Activated T-helper 2 cell treated with anti-CD3 and anti-CD28 coated beads, Interferon-gamma antibody, Interleukin-2, Interleukin-4, amounts not matched to agents 10 μg/mL and 5 μg/mL and 100 μg/mL, durations not matched to agents 14 hours and 24 hours and 36 hours (primary cell): ENCODE measurements at regions not wholly inside any gene's neighbourhood (a gene's known extent, or its start where the extent isn't known, plus 50 kb on each side); places are given as distances from the start of the nearest gene placed in this dataset.

ENCODE experiments used
- DNase-seq: peaks from one replicate; pipeline ENCODE4 v3.0.0; 2021; ENCODE audit warnings: low spot score
- H3K27ac Mint-ChIP-seq: one replicate; pipeline ENCODE4 v1.8.0; 2021; ENCODE audit warnings: mixed read lengths
- H3K27me3 Mint-ChIP-seq: one replicate; pipeline ENCODE4 v1.8.0; 2021; ENCODE audit warnings: low read depth, mixed read lengths
- H3K36me3 Mint-ChIP-seq: one replicate; pipeline ENCODE4 v1.8.0; 2021; ENCODE audit warnings: low read depth, mixed read lengths
- H3K4me1 Mint-ChIP-seq: one replicate; pipeline ENCODE4 v1.8.0; 2021; ENCODE audit warnings: low read depth, mixed read lengths
- H3K4me3 Mint-ChIP-seq: one replicate; pipeline ENCODE4 v1.8.0; 2021; ENCODE audit warnings: low read depth, mild to moderate bottlenecking, moderate library complexity, mixed read lengths
- H3K9me3 Mint-ChIP-seq: one replicate; pipeline ENCODE4 v1.8.0; 2021; ENCODE audit warnings: mixed read lengths
- intact Hi-C: fragments of 100-400 bp; cut with micrococcal nuclease; formaldehyde crosslinking; loops from one replicate; pipeline ENCODE4 v1.15.1; 2023

DNA sequence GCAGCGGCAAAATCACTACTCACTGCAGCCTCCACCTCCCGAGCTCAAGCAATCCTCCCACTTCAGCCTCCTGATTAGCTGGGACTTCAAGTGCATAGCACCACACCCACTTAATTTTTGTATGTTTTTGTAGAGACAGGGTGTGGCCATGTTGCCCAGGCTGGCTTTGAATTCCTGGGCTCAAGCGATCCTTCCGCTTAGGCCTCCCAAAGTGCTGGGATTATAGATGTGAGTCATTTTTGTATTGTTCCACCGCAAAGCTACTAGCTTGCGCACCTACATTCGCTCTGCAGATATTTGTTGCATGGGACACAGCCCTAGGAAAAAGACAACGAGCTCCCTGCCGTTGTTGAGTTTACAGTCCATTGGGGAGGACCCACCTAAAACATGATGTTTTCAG, 173.5 kb upstream of the AGAP1 start:
- no peak for DNase-seq
- Mint-ChIP-seq H3K27me3 (no peaks in the 10 kb centered on the region), H3K27ac (no peak overlapping the region), H3K36me3 (no peaks in the 10 kb centered on the region), H3K9me3 (no peaks in the 10 kb centered on the region), H3K4me1 (no peaks in the 10 kb centered on the region), H3K4me3 (no peak overlapping the region)
- intact Hi-C loops: no loop called here

GRCh38 chr2:235324324-235324723, 169.5 kb upstream of the AGAP1 start:
- H3K27me3 Mint-ChIP-seq: no peaks in the 10 kb centered on the region
- no peaks in the 10 kb centered on the region for H3K4me1 Mint-ChIP-seq
- H3K36me3 Mint-ChIP-seq: no peaks in the 10 kb centered on the region
- intact Hi-C loops: no loop called here
- no peak overlapping the region for H3K27ac Mint-ChIP-seq
- no peak overlapping the region for H3K4me3 Mint-ChIP-seq
- no peaks in the 10 kb centered on the region for H3K9me3 Mint-ChIP-seq
- no peak for DNase-seq

- no peak for DNase-seq
- H3K27ac Mint-ChIP-seq: no peak overlapping the region
- H3K9me3 Mint-ChIP-seq: no peaks in the 10 kb centered on the region
- no peak overlapping the region for H3K4me3 Mint-ChIP-seq
- H3K4me1 Mint-ChIP-seq: no peaks in the 10 kb centered on the region
- no peaks in the 10 kb centered on the region for H3K36me3 Mint-ChIP-seq
- intact Hi-C loops: no loop called here
- no peaks in the 10 kb centered on the region for H3K27me3 Mint-ChIP-seq
Observed at GRCh38 chr2:235325151-235325550, 168.7 kb upstream of the AGAP1 start.

GRCh38 chr2:235328991-235329390, 164.9 kb upstream of the AGAP1 start:
- H3K9me3 Mint-ChIP-seq: no peaks in the 10 kb centered on the region
- no peak overlapping the region for H3K27ac Mint-ChIP-seq
- intact Hi-C loops: no loop called here
- H3K4me1 Mint-ChIP-seq: no peaks in the 10 kb centered on the region
- H3K36me3 Mint-ChIP-seq: no peaks in the 10 kb centered on the region
- no peak for DNase-seq
- H3K27me3 Mint-ChIP-seq: no peaks in the 10 kb centered on the region
- no peak overlapping the region for H3K4me3 Mint-ChIP-seq

DNA sequence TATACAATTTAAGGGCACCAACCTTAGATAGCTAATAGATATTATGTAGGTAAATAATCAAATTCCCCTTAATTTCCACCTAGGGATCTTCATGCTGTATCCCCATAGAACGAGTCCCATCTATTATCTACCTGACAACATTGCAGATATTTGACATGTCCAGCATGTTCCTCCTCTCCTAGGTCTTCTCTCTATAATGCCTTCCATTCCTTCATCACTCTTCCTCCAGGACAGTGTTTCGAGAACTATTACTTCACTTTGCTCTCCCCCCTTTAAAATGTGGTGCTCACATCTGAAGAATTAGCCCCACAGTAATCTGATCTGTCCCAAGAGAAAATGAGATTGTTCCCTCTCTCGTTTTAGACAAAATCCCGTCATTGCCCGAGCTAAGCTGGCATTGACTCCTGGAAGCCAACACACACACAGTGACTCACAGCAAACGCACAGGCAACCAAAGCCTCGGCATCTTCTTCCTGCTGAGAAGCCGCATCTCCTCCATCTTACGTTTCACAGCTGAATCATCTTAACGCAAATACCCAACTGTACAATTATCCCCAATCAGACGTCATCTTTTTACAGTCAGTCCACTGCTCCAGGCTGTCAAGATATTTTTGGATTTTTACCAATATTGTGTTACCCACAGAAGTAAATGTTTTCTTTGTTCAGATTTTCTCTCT, 162.9 kb upstream of the AGAP1 start:
- Mint-ChIP-seq H3K9me3 (no peaks in the 10 kb centered on the region), H3K27ac (no peak overlapping the region), H3K4me1 (no peaks in the 10 kb centered on the region), H3K36me3 (no peaks in the 10 kb centered on the region), H3K4me3 (no peak overlapping the region), H3K27me3 (no peaks in the 10 kb centered on the region)
- DNase-seq: no peak
- intact Hi-C loops: no loop called here

GRCh38 chr2:235332240-235332890, 161.5 kb upstream of the AGAP1 start:
- intact Hi-C loops: no loop called here
- no peaks in the 10 kb centered on the region for H3K9me3 Mint-ChIP-seq
- H3K36me3 Mint-ChIP-seq: no peaks in the 10 kb centered on the region

GRCh38 chr2:235333076-235333475, 160.8 kb upstream of the AGAP1 start:
- no peaks in the 10 kb centered on the region for H3K4me1 Mint-ChIP-seq
- no peak for DNase-seq
- no peaks in the 10 kb centered on the region for H3K36me3 Mint-ChIP-seq
- H3K27ac Mint-ChIP-seq: no peak overlapping the region
- H3K9me3 Mint-ChIP-seq: no peaks in the 10 kb centered on the region
- H3K27me3 Mint-ChIP-seq: no peaks in the 10 kb centered on the region
- no peak overlapping the region for H3K4me3 Mint-ChIP-seq
- intact Hi-C loops: no loop called here

More at GRCh38 chr2:235332240-235332890, 161.5 kb upstream of the AGAP1 start:
- H3K4me3 Mint-ChIP-seq: no peak overlapping the region
- no peak for DNase-seq
- no peaks in the 10 kb centered on the region for H3K4me1 Mint-ChIP-seq
- H3K27ac Mint-ChIP-seq: no peak overlapping the region
- H3K27me3 Mint-ChIP-seq: no peaks in the 10 kb centered on the region

- Mint-ChIP-seq H3K4me3 (no peak overlapping the region), H3K36me3 (no peaks in the 10 kb centered on the region), H3K27me3 (no peaks in the 10 kb centered on the region), H3K9me3 (no peaks in the 10 kb centered on the region), H3K4me1 (no peaks in the 10 kb centered on the region), H3K27ac (no peak overlapping the region)
- intact Hi-C loops: no loop called here
- no peak for DNase-seq
Observed at GRCh38 chr2:235334179-235334578, 159.7 kb upstream of the AGAP1 start.

DNA sequence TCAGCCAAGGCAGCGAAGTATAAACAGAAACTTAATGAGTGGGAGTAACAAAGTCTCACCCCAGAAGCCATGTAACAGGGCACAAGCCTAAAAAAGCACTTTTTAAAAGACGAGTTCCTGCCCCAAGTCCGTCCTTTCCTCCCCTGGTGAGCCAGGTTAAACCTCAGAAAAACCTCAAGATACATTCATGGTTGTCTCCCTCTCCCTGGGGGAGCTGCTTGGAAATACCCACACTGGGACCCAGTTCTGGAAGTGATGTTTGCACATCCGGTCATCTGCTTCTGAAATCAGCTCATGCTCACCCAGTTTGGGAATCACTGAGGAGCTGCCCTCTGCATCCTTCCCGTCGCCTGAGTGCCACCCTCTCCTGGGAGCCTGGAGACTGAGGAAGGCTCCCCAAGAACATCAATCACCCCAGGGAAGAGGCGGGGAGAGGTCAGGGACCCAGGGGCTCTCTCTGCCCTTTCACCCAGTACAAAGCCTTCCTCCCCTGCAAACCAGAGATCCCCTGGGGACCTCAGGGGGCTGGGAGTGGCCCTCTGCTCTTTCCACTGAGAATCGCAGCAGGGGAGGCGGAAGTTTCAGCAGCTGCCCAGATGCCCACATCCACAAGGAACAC, 150.6 kb upstream of the AGAP1 start:
- no peak overlapping the region for H3K4me3 Mint-ChIP-seq
- intact Hi-C loops: no loop called here
- H3K27me3 Mint-ChIP-seq: no peaks in the 10 kb centered on the region
- H3K27ac Mint-ChIP-seq: no peak overlapping the region
- H3K9me3 Mint-ChIP-seq: peaks cover 8% of the 10 kb centered on the region
- H3K36me3 Mint-ChIP-seq: no peaks in the 10 kb centered on the region
- DNase-seq: no peak
- H3K4me1 Mint-ChIP-seq: no peaks in the 10 kb centered on the region

- Mint-ChIP-seq H3K27me3 (no peaks in the 10 kb centered on the region), H3K36me3 (no peaks in the 10 kb centered on the region), H3K27ac (no peak overlapping the region), H3K4me3 (no peak overlapping the region), H3K9me3 (peaks cover 8% of the 10 kb centered on the region), H3K4me1 (no peaks in the 10 kb centered on the region)
- no peak for DNase-seq
- intact Hi-C loops: no loop called here
Observed at GRCh38 chr2:235343869-235344268, 150.0 kb upstream of the AGAP1 start.

- Mint-ChIP-seq H3K27ac (no peak overlapping the region), H3K36me3 (no peaks in the 10 kb centered on the region), H3K4me1 (no peaks in the 10 kb centered on the region), H3K4me3 (no peak overlapping the region), H3K27me3 (no peaks in the 10 kb centered on the region), H3K9me3 (peaks cover 8% of the 10 kb centered on the region)
- DNase-seq: no peak
- intact Hi-C loops: no loop called here
Observed at GRCh38 chr2:235345745-235346144, 148.1 kb upstream of the AGAP1 start.

- Mint-ChIP-seq H3K4me1 (no peaks in the 10 kb centered on the region), H3K36me3 (no peaks in the 10 kb centered on the region), H3K4me3 (no peak overlapping the region), H3K27me3 (no peaks in the 10 kb centered on the region), H3K9me3 (peaks cover 8% of the 10 kb centered on the region), H3K27ac (no peak overlapping the region)
- no peak for DNase-seq
- intact Hi-C loops: no loop called here
Observed at GRCh38 chr2:235347691-235348090, 146.2 kb upstream of the AGAP1 start.

DNA sequence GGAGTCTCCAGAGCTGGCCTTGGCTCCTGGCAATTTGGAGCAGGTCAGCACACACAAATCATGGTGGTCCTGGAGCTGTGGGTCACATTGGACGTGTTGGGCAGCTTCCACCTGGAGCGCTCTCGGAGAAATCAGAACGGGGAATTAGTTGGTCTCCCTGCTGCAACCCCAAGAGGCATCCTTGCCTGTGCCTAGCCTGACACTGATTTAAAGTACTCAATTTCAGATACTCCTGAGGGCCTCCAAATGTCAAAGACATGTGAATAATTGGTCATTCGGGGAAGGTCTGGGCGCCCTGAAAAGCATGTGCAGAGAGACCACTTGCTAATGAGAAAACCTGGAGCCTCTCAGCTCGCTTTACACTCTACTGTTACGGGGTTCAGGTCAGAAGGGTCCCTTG, 145.5 kb upstream of the AGAP1 start:
- peaks cover 8% of the 10 kb centered on the region for H3K9me3 Mint-ChIP-seq
- intact Hi-C loops: no loop called here
- no peaks in the 10 kb centered on the region for H3K4me1 Mint-ChIP-seq
- H3K27me3 Mint-ChIP-seq: no peaks in the 10 kb centered on the region
- H3K27ac Mint-ChIP-seq: no peak overlapping the region
- H3K4me3 Mint-ChIP-seq: no peak overlapping the region
- DNase-seq: no peak
- H3K36me3 Mint-ChIP-seq: no peaks in the 10 kb centered on the region
